SK-N-SH (cell line): ENCODE measurements at regions not wholly inside any gene's neighbourhood (a gene's known extent, or its start where the extent isn't known, plus 50 kb on each side); places are given as distances from the start of the nearest gene placed in this dataset.

ENCODE experiments used
- CTCF ChIA-PET: fragments of 300-600, 350-600 bp; formaldehyde crosslinking; extraction: SDS; loops from one replicate; lab custom pipeline; 2021; lab: Yijun Ruan, JAX
- POLR2A ChIA-PET: fragments of 350-600 bp; sonication (Branson Sonifier 250); formaldehyde crosslinking; extraction: SDS; loops from one replicate; lab custom pipeline; 2020; ENCODE audit warnings: antibody characterized with exemption, inconsistent platforms; lab: Yijun Ruan, JAX
- DNase-seq: peaks from one replicate; pipeline ENCODE4 v3.0.0; 2012
- H2AFZ ChIP-seq: fragments of 200-600 bp; sonication (generic); 2 replicates; pipeline ENCODE4 v1.8.1; 2016; ENCODE audit warnings: antibody characterized with exemption, mild to moderate bottlenecking, low read depth
- H3F3A ChIP-seq: fragments of 200-600 bp; sonication (generic); replicated peaks from 2 replicates; pipeline ENCODE3; 2016; ENCODE audit warnings: antibody characterized with exemption, mild to moderate bottlenecking; ENCODE audit not compliant: insufficient read depth
- H3K27ac ChIP-seq, 2 experiments: fragments of 200-500 bp in 1 of 2; fragments of 200-600 bp in 1 of 2; sonication (Bioruptor generic) in 1 of 2; sonication (generic), shearing (Covaris generic) in 1 of 2; 2 replicates each; pipeline versions ENCODE4 v1.5.1 to v1.6.1; 2014 to 2016; ENCODE audit warnings: low read depth in 2 of 2, inconsistent platforms in 1 of 2, low read length in 1 of 2, mild to moderate bottlenecking in 1 of 2, mixed read lengths in 1 of 2
- H3K27me3 ChIP-seq: fragments of 200-600 bp; sonication (generic), shearing (Covaris generic); 2 replicates; pipeline ENCODE4 v1.6.1; 2016; ENCODE audit warnings: mixed run types; ENCODE audit not compliant: insufficient read depth
- H3K36me3 ChIP-seq, 2 experiments: fragments of 200-500 bp in 1 of 2; fragments of 200-600 bp in 1 of 2; sonication (Bioruptor generic) in 1 of 2; sonication (generic) in 1 of 2; replicated peaks in 1 of 2; 2 replicates each; pipeline versions ENCODE3 to v1.5.1; 2014 to 2016; ENCODE audit warnings: low read length in 1 of 2, mild to moderate bottlenecking in 1 of 2; ENCODE audit not compliant: insufficient read depth in 2 of 2, control insufficient read depth in 1 of 2
- H3K4me1 ChIP-seq, 2 experiments: fragments of 200-500 bp in 1 of 2; fragments of 200-600 bp in 1 of 2; sonication (Bioruptor generic) in 1 of 2; sonication (generic), shearing (Covaris generic) in 1 of 2; 2 replicates each; pipeline versions ENCODE4 v1.5.1 to v1.6.1; 2014 to 2016; ENCODE audit warnings: low read depth in 1 of 2, low read length in 1 of 2, mixed run types in 1 of 2; ENCODE audit not compliant: insufficient read depth in 2 of 2, control insufficient read depth in 1 of 2
- H3K4me2 ChIP-seq: fragments of 200-600 bp; sonication (generic), shearing (Covaris generic); 2 replicates; pipeline ENCODE4 v1.6.1; 2017; ENCODE audit warnings: mixed run types
- H3K4me3 ChIP-seq, 2 experiments: fragments of 200-500 bp in 1 of 2; fragments of 200-600 bp in 1 of 2; sonication (Bioruptor generic) in 1 of 2; sonication (generic), shearing (Covaris generic) in 1 of 2; 2 replicates each; pipeline versions ENCODE4 v1.5.1 to v1.8.1; 2014 to 2016; ENCODE audit warnings: low read depth in 2 of 2, inconsistent platforms in 1 of 2, low read length in 1 of 2, mild to moderate bottlenecking in 1 of 2, mixed read lengths in 1 of 2, moderate library complexity in 1 of 2
- H3K79me2 ChIP-seq: fragments of 200-600 bp; sonication (generic); 2 replicates; pipeline ENCODE4 v1.8.1; 2017; ENCODE audit warnings: mild to moderate bottlenecking; ENCODE audit not compliant: insufficient read depth
- H3K9ac ChIP-seq: fragments of 200-600 bp; sonication (generic); 2 replicates; pipeline ENCODE4 v1.6.1; 2017; ENCODE audit warnings: mixed run types
- H3K9me2 ChIP-seq: fragments of 200-600 bp; sonication (generic); 2 replicates; pipeline ENCODE4 v1.6.1; 2017; ENCODE audit warnings: mixed run types
- H3K9me3 ChIP-seq: fragments of 200-600 bp; sonication (generic); 2 replicates; pipeline ENCODE4 v1.6.1; 2017; ENCODE audit warnings: mixed run types, mild to moderate bottlenecking, moderate library complexity
- H4K20me1 ChIP-seq: fragments of 200-600 bp; sonication (generic); 2 replicates; pipeline ENCODE4 v1.6.1; 2017; ENCODE audit warnings: mild to moderate bottlenecking, mixed run types; ENCODE audit not compliant: insufficient read depth
- ELF1 ChIP-seq: IDR thresholded peaks from 2 replicates; pipeline ENCODE4 v1.4.0; 2012
- EZH2phosphoT487 ChIP-seq: fragments of 200-600 bp; sonication (generic); IDR thresholded peaks from 2 replicates; pipeline ENCODE4 v1.6.1; 2017; ENCODE audit warnings: low read depth, mixed run types, mild to moderate bottlenecking, antibody characterized with exemption, moderate library complexity, borderline replicate concordance
- FOSL2 ChIP-seq: IDR thresholded peaks from 2 replicates; pipeline ENCODE4 v1.4.0; 2012; ENCODE audit warnings: low read depth, mild to moderate bottlenecking, moderate library complexity, borderline replicate concordance
- FOXJ3 ChIP-seq: sonication (generic); formaldehyde crosslinking; IDR thresholded peaks from 2 replicates; pipeline ENCODE4 v1.5.1; 2020; ENCODE audit warnings: mild to moderate bottlenecking, missing genetic modification reagents
- GABPA ChIP-seq: IDR thresholded peaks from 2 replicates; pipeline ENCODE4 v1.4.0; 2012; ENCODE audit warnings: low read depth, mild to moderate bottlenecking
- MEF2A ChIP-seq: IDR thresholded peaks from 2 replicates; pipeline ENCODE4 v1.4.0; 2012; ENCODE audit warnings: low read depth, borderline replicate concordance
- NFIC ChIP-seq: IDR thresholded peaks from 2 replicates; pipeline ENCODE4 v1.4.0; 2012; ENCODE audit warnings: borderline replicate concordance
- SMC3 ChIP-seq: IDR thresholded peaks from 2 replicates; pipeline ENCODE4 v1.6.1; 2012; ENCODE audit warnings: low read depth, low read length, improper control_type of control experiment
- TAF1 ChIP-seq: IDR thresholded peaks from 2 replicates; pipeline ENCODE4 v1.6.1; 2012; ENCODE audit warnings: low read depth, mild to moderate bottlenecking, low read length, moderate library complexity, borderline replicate concordance
- TCF12 ChIP-seq: IDR thresholded peaks from 2 replicates; pipeline ENCODE4 v1.4.0; 2012
- TEAD4 ChIP-seq: IDR thresholded peaks from 2 replicates; pipeline ENCODE4 v1.4.0; 2012; ENCODE audit warnings: mild to moderate bottlenecking, borderline replicate concordance; ENCODE audit not compliant: insufficient read depth
- WGBS: methylation state at CpG from one replicate; pipeline ENCODE4 v1.1.6; 2017; ENCODE audit warnings: low lambda C conversion rate; 5-methylcytosine and 5-hydroxymethylcytosine counted together
- TF ChIP-seq, protein P1 (sequence below): fragments of 150-350 bp; IDR thresholded peaks from 2 replicates; pipeline ENCODE4 v1.6.1; 2017; ENCODE audit warnings: antibody characterized with exemption, low read length, low read depth, borderline replicate concordance
- TF ChIP-seq, protein P2 (sequence below): IDR thresholded peaks from 2 replicates; pipeline ENCODE4 v1.4.0; 2012; ENCODE audit warnings: low read depth, borderline replicate concordance
- TF ChIP-seq, protein P3 (sequence below): fragments of 150-350 bp; IDR thresholded peaks from 2 replicates; pipeline ENCODE4 v1.6.1; 2016; ENCODE audit warnings: mild to moderate bottlenecking, low read depth, low read length
- TF ChIP-seq, protein P4 (sequence below): IDR thresholded peaks from 2 replicates; pipeline ENCODE4; 2012

DNA sequence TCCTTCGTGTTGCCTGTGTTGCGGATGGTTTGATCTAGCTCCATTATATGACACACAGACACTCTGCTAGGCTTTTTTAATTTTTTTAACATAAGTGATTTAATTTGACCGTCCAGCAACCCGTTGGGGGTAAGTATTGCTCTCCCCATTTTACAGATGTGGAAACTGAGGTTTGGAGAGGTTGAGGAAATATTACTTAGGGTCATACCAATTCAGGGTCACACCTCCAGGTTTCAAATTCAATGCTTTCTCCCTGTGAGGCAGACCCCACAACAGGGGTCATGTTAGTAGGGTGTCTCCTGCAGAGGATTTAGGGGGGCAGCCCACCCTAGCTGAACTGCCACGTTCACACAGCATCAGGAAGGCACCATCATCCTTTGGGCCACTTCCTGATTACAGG, 179.4 kb downstream of the COPRS start:
- WGBS: 94% methylated on average over 5 of the region's 5 CpGs
- Histone ChIP-seq H3K9me2 (no peaks in the 10 kb centered on the region), H3K4me2 (no peak overlapping the region), H3K27ac (no peak overlapping the region), H3K4me3 (no peak overlapping the region), H3F3A (peaks cover 19% of the 10 kb centered on the region), H3K79me2 (no peaks in the 10 kb centered on the region), H3K27me3 (no peaks in the 10 kb centered on the region), H3K36me3 (no peaks in the 10 kb centered on the region), H3K9me3 (no peaks in the 10 kb centered on the region), H3K9ac (no peak overlapping the region), H3K4me1 (peaks cover 0 to 12% of the 10 kb centered on the region in 2 experiments; a peak in 3 of 4 replicates), H4K20me1 (no peaks in the 10 kb centered on the region), H2AFZ (no peak overlapping the region)
- no peak for DNase-seq
- CTCF ChIA-PET: interaction anchor here (1.4 kb wide), 1 partner anchor 14 kb away, joined by 4 read pairs; no protein-coding TSS in a partner anchor
- TF ChIP-seq, protein P1, sequence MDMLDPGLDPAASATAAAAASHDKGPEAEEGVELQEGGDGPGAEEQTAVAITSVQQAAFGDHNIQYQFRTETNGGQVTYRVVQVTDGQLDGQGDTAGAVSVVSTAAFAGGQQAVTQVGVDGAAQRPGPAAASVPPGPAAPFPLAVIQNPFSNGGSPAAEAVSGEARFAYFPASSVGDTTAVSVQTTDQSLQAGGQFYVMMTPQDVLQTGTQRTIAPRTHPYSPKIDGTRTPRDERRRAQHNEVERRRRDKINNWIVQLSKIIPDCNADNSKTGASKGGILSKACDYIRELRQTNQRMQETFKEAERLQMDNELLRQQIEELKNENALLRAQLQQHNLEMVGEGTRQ: no peak
- no peak for TF ChIP-seq NFIC
- no peak for TF ChIP-seq TEAD4
- TF ChIP-seq, protein P2, sequence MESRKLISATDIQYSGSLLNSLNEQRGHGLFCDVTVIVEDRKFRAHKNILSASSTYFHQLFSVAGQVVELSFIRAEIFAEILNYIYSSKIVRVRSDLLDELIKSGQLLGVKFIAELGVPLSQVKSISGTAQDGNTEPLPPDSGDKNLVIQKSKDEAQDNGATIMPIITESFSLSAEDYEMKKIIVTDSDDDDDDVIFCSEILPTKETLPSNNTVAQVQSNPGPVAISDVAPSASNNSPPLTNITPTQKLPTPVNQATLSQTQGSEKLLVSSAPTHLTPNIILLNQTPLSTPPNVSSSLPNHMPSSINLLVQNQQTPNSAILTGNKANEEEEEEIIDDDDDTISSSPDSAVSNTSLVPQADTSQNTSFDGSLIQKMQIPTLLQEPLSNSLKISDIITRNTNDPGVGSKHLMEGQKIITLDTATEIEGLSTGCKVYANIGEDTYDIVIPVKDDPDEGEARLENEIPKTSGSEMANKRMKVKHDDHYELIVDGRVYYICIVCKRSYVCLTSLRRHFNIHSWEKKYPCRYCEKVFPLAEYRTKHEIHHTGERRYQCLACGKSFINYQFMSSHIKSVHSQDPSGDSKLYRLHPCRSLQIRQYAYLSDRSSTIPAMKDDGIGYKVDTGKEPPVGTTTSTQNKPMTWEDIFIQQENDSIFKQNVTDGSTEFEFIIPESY: no peak
- no peak for TF ChIP-seq EZH2phosphoT487
- no peak for TF ChIP-seq SMC3
- no peak for TF ChIP-seq ELF1
- TF ChIP-seq MEF2A: no peak
- no peak for TF ChIP-seq GABPA
- no peak for TF ChIP-seq TAF1
- TF ChIP-seq, protein P3, sequence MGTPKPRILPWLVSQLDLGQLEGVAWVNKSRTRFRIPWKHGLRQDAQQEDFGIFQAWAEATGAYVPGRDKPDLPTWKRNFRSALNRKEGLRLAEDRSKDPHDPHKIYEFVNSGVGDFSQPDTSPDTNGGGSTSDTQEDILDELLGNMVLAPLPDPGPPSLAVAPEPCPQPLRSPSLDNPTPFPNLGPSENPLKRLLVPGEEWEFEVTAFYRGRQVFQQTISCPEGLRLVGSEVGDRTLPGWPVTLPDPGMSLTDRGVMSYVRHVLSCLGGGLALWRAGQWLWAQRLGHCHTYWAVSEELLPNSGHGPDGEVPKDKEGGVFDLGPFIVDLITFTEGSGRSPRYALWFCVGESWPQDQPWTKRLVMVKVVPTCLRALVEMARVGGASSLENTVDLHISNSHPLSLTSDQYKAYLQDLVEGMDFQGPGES: no peak
- POLR2A ChIA-PET: no interaction called here

DNA sequence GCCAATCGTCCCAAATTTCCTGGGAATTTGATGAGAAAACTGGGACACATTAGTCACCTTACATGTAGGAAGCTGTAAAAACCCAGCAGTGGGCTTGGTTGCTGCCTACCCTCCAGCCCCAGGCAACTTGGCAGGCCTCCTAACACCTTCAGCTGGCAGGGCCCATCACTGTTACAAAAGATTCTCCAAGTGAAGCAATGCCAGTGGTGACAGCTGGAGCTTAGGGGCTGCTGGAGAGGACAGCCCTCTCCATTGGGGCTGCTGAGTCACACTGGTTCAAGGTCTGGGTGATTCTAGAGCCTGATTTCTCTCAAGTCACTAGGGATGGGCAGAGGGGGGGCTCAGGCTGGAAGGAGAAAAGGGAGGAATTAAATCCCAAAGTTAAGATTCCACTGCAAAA, 180.6 kb downstream of the COPRS start:
- peak overlapping the region; percentile 15; the same call in 1 of the 2 replicates for H3K4me2 ChIP-seq
- no peaks in the 10 kb centered on the region for H3K79me2 ChIP-seq
- no peak overlapping the region for H3K27ac ChIP-seq
- CTCF ChIA-PET: interaction anchor here (1.2 to 2.5 kb wide), 2 partner anchors 120 to 153 kb away, joined by 3 to 7 read pairs; no protein-coding TSS in a partner anchor
- no peak overlapping the region for H3K9ac ChIP-seq
- TF ChIP-seq, protein P4, sequence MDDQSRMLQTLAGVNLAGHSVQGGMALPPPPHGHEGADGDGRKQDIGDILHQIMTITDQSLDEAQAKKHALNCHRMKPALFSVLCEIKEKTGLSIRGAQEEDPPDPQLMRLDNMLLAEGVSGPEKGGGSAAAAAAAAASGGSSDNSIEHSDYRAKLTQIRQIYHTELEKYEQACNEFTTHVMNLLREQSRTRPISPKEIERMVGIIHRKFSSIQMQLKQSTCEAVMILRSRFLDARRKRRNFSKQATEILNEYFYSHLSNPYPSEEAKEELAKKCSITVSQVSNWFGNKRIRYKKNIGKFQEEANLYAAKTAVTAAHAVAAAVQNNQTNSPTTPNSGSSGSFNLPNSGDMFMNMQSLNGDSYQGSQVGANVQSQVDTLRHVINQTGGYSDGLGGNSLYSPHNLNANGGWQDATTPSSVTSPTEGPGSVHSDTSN: no peak; the same call in 1 of the 2 replicates
- peak; percentile 27; the same call in 1 of the 2 replicates for TF ChIP-seq TCF12
- TF ChIP-seq FOXJ3: no peak
- TF ChIP-seq FOSL2: no peak
- H3K4me1 ChIP-seq: peaks cover 0 to 22% of the 10 kb centered on the region in 2 experiments; a peak in 3 of 4 replicates
- no peak for DNase-seq
- no peaks in the 10 kb centered on the region for H3K9me3 ChIP-seq
- POLR2A ChIA-PET: no interaction called here
- H3K4me3 ChIP-seq: no peak overlapping the region
- H3K36me3 ChIP-seq: no peaks in the 10 kb centered on the region
- peaks cover 24% of the 10 kb centered on the region for H3F3A ChIP-seq
- H4K20me1 ChIP-seq: no peaks in the 10 kb centered on the region
- H2AFZ ChIP-seq: no peak overlapping the region; the same call in 1 of the 2 replicates
- H3K9me2 ChIP-seq: no peaks in the 10 kb centered on the region
- 80% methylated on average over 1 of the region's 1 CpG for WGBS
- H3K27me3 ChIP-seq: no peaks in the 10 kb centered on the region
